ENCODE measurements at regions not wholly inside any gene's neighbourhood (a gene's known extent, or its start where the extent isn't known, plus 50 kb on each side); places are given as distances from the start of the nearest gene placed in this dataset.
"Not testable (repeated sequence)": the region's sequence is repeated elsewhere in the genome, so short reads cannot be mapped to it uniquely, and the experiment has no call there.

DNA sequence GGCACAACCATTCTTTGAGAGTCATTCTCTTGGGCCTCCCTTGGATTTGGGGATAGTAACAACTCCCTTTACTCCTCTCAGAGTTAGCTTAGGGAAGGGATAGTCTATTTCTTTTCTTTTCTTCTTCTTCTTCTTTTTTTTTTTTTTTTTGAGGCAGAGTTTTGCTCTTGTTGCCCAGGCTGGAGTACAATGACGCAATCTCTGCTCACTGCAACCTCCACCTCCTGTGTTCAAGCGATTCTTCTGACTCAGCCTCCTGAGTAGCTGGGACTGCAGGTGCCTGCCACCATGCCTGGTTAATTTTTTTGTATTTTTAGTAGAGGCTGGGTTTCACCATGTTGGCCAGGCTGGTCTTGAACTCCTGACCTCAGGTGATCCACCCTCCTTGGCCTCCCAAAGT lies 465.8 kb downstream of the PLCL1 start:
- not testable (repeated sequence) for DNase-seq (ENCODE audit: extremely low read depth in 1 of 2, low read depth in 1 of 2)

DNA sequence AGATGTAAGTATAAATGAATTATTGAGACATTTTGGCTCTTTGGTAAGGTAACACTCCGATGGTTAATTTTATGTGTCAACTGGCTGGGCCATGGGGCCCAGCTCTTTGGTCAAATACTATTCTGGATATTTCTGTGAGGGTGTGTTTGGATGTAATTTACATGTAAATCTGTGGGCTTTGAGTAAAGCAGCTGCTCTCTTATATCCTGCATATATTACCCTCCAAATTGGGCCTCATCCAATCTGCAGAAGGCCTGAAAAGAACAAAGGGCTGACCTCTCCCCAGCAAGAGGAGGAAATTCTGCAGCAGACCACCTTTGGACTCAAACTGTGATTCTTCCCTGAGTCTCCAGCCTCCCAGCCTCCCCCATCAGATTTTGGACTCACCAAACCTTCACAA lies 464.1 kb downstream of the PLCL1 start:
- DNase-seq (ENCODE audit: extremely low read depth in 1 of 2, low read depth in 1 of 2), result no peak

DNA sequence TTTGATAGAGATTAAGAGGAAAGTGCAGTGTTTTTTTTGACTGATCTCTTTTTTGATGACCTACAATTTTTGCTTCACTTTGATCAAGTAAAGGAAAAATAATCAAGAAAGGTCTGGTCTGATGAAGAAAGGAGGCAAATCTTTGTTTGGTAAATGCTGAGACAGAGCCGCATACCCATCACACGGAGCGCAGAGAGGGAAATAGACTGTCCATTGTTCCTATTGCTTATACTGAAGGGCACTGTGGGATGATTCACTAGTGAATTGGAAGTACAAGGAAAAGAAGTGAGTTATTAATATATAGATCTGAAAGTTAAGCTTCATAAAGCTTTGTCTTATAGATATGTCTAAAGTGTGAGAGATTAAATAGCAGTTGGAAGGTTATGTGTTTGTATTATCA lies 455.1 kb downstream of the PLCL1 start:
- no peak for DNase-seq (ENCODE audit: extremely low read depth in 1 of 2, low read depth in 1 of 2)

DNA sequence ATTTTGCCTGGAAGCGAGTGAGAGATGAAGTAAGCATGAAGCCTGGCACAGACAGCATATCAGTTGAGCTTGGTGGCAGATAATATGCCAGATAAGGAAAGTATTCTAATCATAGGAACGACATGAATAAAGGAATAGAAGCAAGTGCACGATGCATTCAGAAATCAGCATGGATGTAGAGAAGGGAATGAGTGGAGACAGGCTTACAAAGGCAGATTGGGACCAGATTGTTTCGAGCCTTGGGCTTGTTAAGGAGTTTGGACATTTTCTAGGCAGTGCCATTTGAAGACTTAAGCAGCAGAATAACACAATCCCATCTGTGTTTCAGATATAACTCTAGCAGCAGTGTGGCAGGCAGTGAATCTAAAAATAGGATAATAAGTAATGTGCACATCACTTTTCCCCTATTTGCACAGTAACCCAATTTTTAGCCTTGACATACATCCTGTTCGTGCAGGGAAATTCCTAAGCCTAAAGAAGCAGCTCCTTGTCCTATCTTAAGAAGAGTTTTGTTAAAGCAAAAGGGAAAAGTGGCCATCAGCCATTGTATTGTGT lies 450.2 kb downstream of the PLCL1 start:
- DNase-seq (ENCODE audit: extremely low read depth in 1 of 2, low read depth in 1 of 2), result no peak

DNA sequence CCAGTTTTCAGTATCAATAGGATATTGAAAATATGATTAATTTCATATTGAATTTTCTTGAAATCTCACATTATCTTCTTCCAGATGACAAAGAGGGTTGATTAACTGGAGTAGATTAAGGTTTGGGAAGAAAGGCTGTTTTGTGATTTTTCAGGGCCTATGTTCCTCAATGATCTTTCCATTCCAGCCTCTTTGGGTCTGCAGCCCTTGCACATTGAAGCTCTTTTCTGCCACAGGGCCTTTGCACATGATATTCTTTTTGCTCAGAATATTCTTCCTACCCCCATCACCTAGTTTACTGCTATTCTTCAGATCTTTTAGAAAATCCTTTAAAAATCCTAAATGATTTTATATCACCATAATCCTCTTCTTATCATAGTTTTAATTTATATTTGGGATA lies 449.6 kb downstream of the PLCL1 start:
- no peak for DNase-seq (ENCODE audit: extremely low read depth in 1 of 2, low read depth in 1 of 2)

DNA sequence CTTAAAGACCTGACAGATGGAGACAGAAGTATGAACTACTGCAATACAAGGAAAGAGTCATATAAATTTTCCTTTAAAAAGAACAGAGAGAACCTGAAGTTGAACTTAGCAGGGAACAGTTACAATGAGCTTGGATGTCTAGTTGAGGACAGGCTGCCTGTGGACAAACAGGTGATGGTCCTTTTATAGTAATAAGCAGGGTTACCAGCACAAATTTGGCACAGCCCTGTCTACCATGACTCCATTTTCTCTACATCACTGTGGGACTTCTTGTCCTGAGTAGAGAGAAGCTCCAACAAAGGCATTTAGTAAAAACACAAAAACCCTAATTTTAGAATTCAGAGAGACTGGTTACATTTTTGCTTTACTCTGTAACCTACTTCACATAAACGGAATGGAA lies 448.1 kb downstream of the PLCL1 start:
- DNase-seq (ENCODE audit: extremely low read depth in 1 of 2, low read depth in 1 of 2), result no peak

DNA sequence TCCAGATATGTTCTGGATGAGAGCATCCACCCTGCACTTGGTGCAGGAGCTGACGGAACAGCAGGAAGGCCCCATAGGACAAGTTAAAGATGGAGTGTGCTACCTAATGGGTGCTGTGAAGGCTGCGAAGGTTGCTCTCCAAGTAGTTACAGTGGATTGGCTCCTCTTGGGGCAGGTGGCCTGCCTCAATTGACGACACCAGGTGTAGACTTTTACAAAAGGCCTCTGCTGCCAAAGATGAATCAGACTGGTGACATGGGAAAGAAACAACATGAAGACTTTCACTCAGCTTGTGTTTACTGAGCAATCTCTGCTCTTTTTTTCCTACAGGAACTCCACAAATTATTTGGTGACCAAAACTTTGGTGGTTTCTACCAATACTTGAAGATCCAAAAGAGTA lies 437.7 kb downstream of the PLCL1 start:
- DNase-seq (ENCODE audit: extremely low read depth in 1 of 2, low read depth in 1 of 2), result no peak

DNA sequence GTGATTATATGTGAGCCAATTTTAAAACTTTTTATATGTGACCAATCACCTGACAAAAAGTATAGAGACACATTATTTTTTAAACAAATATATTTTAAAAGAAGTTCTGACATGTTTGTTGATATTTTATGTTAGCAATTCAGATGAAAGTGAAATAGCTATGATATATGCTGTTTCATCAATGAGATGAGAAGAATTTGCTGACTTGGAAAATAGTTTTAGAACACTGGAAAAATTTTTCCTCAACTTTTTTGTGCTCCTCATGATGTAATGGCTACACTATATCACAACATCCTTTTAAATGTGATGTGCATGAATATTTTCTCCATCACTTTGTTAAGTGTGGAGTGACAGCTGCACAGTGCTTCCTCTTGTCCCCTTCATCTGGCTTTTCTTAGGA lies 434.0 kb downstream of the PLCL1 start:
- no peak for DNase-seq (ENCODE audit: extremely low read depth in 1 of 2, low read depth in 1 of 2)

DNA sequence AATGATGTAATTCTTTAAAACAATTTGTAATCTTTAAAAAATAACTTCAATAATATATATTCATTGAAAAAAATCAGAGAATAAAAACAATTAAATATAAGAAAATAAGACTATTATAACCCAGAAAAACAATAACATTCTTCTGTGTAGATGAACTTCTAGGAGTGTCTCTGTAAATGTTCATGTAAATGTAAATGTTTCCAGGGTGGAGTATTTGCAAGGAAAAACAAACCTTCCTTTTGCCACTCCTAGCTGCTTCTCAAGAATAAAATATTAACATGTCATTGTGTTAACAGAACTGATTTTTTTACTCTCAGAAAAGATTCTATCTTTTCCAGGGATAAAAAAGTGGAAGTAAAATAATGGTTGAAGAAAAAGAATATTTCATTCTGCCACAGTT lies 431.9 kb downstream of the PLCL1 start:
- DNase-seq (ENCODE audit: extremely low read depth in 1 of 2, low read depth in 1 of 2), result no peak

DNA sequence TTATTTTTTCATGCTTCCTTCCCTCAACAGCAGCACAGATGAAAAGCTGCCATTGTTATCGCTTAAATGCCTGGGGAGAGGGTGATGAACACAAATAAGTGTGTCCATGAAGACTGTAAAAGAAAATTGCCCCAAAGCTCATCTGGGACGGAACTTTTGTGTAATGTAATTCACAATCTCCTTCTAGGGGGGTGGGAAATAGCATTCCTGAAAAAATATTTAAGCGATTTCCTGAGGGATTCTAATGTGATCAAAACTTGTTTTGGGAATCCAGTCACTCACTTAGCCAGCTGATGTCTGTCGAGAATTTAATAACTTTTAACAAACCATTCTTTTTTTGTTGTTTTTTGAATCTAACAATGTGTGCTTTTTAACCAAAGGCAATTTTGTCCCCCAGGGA lies 427.9 kb downstream of the PLCL1 start:
- DNase-seq (ENCODE audit: extremely low read depth in 1 of 2, low read depth in 1 of 2), result no peak

DNA sequence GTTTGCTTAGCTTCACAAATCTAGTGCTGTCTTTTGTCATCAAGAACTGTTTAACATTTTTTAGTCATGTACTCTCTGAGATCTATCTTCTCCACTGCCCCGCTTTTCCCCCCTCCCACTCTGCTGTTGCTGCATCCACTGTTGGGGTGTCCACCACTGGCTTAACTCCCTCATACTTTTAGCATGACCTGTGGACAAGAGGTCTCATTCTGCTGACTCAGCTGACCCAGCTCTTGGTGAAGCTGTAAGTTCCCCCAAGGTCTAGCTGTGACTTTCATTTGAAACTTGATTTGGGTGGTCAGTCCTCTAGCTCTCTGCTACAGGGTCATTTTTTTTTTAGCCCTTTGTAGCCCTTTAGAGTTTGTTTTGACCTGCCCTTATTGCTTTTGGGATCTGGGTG lies 427.2 kb downstream of the PLCL1 start:
- DNase-seq (ENCODE audit: extremely low read depth in 1 of 2, low read depth in 1 of 2), result no peak

DNA sequence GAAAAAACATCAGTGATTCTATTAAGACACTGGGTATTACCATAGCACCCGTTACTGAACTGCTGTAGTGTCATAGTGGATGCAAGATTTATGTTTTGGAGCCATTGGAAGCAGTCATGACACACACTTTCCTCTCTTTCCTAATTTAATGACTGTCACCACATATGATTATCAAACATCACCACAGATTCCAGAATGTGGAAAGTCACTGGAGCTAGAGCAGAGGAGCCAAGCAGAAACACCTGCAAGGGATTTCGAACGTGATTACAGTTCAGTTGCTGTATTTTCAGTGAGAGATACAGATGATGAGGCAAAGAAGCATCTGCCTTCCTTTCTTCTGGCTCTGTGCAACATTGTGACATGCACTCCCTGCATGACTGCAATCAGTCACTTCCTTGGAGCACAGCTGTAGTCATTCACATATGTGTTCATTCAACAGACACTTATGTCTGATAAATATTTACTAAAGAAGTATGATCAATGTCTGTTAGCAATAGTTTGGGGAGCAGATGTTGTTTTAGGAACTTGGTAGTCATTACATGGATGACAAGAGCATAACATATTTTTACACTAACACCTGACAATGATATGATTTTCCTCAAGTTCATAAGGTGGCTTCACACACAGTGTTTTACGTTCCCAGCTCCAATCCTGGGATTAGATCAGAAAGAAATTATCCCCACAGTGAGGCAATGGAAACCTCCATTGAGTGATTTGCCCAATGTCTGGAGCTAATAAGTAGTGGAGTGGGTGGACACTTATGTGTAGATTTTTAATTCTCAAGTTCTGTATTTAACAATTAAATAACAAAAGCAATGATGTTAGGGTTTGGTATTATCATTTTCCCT lies 416.6 kb downstream of the PLCL1 start:
- no peak for DNase-seq (ENCODE audit: extremely low read depth in 1 of 2, low read depth in 1 of 2)

DNA sequence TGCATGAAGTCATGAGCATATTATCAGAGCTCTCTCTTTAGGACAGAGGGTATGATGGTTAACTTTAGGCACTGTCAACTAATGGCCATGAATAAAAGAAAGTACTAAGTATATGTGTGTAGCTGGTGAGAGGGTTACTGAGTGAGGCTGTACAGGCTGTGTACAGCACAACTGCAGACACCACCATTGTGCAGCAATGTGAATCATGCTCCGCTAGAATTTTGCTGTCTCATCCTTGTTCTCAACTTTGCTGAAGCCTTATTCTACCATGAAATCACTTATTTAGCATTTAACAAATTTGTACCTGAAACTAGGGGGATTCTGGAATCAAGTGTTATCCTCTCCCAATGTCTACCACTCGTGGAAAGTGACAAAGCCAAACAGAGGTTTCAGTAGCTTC lies 414.9 kb downstream of the PLCL1 start:
- DNase-seq (ENCODE audit: extremely low read depth in 1 of 2, low read depth in 1 of 2), result no peak

DNA sequence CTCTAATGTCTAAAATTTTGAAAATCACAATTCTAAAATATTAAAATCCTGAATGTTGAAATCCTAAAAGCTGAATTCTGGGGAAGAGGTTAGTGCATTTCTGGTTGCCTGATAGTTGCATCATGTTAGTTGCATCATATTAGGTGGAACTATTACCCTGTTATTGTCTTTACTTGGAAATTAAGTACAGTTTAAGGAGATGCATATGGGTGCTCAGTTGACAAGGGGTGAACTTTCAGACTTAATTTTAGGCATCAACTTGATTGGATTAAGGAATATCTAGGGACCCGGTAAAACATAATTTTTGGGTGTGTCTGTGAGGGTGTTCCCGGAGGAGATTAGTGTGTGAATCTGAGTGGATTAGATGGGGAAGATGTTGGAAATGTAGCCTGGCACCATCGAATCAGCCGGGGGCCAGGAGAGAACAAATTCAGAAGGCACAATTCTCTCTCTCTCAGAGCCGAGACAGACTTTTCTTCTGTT lies 409.8 kb downstream of the PLCL1 start:
- DNase-seq (ENCODE audit: extremely low read depth in 1 of 2, low read depth in 1 of 2), result no peak

DNA sequence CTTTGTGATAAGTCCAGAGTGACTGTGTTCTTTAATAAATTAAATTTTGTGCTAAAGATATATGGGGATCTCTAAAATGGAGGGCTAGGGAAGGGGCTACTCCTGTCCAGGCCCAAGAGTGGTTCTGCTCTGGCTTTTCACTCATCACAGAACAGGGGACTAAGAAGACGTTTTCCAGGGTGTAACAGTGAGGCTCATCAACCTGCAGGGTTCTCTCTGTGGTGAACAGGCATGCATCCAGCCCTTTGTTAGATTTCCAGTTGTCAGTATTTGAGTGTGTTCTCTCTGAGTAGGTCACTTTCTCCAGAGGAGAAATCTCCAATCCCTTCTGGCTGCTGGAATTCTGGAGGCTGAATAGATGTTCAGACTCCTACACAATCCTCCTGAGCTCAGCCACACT lies 408.9 kb downstream of the PLCL1 start:
- DNase-seq (ENCODE audit: extremely low read depth in 1 of 2, low read depth in 1 of 2), result no peak

DNA sequence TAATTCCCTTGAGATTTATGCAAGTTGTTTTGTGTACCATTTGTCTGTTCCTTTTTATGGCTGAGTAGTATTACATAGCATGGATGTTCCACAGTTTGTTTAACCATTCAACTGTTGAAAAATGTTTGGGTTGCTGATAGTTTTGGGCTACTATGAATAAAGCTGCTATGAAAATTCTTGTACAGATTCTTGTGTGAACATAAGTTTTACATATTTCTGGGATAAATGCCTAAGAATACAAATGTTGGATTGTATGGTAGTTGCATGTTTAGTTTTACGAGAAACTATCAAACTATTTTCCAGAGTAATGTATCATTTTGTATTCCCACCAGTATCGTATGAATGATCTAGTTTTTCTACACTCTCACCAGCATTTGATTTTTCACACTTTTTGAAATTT lies 407.3 kb downstream of the PLCL1 start:
- no peak for DNase-seq (ENCODE audit: extremely low read depth in 1 of 2, low read depth in 1 of 2)

DNA sequence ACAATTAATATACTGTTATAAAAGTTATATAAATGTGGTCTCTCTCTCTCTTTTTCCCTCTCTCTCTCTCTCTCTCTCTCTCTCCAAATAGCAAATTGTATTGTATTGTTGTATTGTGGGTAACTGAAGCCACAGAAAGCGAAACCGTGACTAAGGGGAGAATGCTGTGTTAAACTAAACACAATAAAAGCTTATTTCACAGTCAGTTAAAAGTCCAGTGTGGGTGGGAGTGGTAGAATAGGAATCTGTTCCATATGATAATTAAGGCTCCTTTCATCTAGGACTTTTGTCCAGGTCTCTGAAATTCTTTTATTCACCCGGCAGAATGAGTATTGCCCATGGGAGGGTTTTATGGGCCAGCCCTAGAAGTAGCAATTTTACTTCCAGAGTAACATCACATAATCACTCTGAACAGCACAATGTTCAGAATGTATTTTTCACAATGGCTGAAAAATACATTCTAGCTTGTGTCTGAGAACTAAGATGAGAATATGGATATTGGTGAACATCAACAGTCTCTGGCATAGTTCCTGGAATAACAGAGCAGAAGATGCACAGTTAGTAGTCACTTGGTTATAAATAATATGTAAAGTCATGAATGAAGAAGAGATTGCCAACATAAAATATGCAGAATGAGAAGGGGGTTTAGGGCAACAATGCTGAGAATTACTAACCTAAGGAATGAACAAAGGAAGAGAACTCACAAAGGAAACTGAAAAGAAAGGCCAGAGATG lies 399.1 kb downstream of the PLCL1 start:
- no peak for DNase-seq (ENCODE audit: extremely low read depth in 1 of 2, low read depth in 1 of 2)

All from activated CD8-positive, alpha-beta memory T cell treated with anti-CD3 and anti-CD28 coated beads for 1 hour (primary cell).